ENCODE measurements at regions not wholly inside any gene's neighbourhood (a gene's known extent, or its start where the extent isn't known, plus 50 kb on each side); places are given as distances from the start of the nearest gene placed in this dataset.

DNA sequence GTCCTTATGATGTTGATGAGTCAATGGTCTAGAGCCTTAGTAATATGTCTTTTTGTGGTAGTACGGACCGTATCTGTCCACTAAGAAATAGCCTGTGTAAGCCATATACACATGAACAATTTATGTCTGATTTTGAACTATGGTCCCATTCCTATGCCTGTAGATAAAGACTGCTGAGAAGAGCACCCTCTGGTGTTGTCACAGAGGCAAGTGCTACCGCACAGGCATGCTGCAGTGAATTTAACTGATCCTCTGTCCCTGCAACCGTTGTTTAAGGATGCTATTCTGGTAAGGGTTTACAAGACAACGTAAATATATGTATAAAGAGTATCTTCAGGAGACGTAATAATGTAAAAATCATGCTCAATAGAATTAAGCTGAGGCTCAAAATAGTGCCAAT is 170.7 kb downstream of the UBE3A start:
- H3K27me3 Mint-ChIP-seq = no peaks in the 10 kb centered on the region
- H3K9me3 Mint-ChIP-seq = peaks cover 7% of the 10 kb centered on the region
- no peak for DNase-seq (ENCODE audit: low spot score)
- no peak for ATAC-seq
- H3K27ac Mint-ChIP-seq = no peak overlapping the region
- no peak overlapping the region for H3K4me3 Mint-ChIP-seq
- H3K36me3 Mint-ChIP-seq = no peaks in the 10 kb centered on the region
- no peaks in the 10 kb centered on the region for H3K4me1 Mint-ChIP-seq (ENCODE audit: low read depth in 2 of 2)
